ENCODE measurements at regions not wholly inside any gene's neighbourhood (a gene's known extent, or its start where the extent isn't known, plus 50 kb on each side); places are given as distances from the start of the nearest gene placed in this dataset.

DNA sequence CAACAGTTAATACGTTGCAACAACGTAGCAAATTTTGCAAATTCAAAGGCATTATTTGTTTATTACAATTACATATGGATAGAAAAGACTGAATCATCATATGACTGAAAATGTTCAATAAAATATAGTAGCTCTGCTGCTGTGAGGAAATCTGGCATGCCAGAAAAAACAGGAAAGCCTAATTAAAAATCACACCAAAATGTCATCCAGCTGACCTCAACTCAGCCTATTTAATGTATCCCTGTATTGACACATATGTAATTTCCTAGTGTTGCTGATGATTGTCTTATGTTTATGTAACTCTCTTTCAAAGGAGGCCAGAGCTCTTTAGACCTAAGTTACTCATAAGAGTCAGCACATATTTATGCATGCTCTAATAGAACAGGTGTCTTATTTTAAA, 495.0 kb downstream of the PCDH17 start:
- DNase-seq (ENCODE audit: low read depth in 1 of 2, low spot score in 1 of 2), result no peak
- no peak for TF ChIP-seq POLR2AphosphoS5 (IDR thresholded peaks at IDR 0.05; ENCODE audit: low read depth)
- TF ChIP-seq SPI1 (IDR thresholded peaks at IDR 0.05; ENCODE audit: borderline replicate concordance, low read depth), result no peak
- TF ChIP-seq GABPA (IDR thresholded peaks at IDR 0.05; ENCODE audit: low read depth), result no peak
- TF ChIP-seq, protein P1, sequence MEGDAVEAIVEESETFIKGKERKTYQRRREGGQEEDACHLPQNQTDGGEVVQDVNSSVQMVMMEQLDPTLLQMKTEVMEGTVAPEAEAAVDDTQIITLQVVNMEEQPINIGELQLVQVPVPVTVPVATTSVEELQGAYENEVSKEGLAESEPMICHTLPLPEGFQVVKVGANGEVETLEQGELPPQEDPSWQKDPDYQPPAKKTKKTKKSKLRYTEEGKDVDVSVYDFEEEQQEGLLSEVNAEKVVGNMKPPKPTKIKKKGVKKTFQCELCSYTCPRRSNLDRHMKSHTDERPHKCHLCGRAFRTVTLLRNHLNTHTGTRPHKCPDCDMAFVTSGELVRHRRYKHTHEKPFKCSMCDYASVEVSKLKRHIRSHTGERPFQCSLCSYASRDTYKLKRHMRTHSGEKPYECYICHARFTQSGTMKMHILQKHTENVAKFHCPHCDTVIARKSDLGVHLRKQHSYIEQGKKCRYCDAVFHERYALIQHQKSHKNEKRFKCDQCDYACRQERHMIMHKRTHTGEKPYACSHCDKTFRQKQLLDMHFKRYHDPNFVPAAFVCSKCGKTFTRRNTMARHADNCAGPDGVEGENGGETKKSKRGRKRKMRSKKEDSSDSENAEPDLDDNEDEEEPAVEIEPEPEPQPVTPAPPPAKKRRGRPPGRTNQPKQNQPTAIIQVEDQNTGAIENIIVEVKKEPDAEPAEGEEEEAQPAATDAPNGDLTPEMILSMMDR (IDR thresholded peaks at IDR 0.05; ENCODE audit: insufficient read depth, low read length), result no peak
- TF ChIP-seq, protein P2, sequence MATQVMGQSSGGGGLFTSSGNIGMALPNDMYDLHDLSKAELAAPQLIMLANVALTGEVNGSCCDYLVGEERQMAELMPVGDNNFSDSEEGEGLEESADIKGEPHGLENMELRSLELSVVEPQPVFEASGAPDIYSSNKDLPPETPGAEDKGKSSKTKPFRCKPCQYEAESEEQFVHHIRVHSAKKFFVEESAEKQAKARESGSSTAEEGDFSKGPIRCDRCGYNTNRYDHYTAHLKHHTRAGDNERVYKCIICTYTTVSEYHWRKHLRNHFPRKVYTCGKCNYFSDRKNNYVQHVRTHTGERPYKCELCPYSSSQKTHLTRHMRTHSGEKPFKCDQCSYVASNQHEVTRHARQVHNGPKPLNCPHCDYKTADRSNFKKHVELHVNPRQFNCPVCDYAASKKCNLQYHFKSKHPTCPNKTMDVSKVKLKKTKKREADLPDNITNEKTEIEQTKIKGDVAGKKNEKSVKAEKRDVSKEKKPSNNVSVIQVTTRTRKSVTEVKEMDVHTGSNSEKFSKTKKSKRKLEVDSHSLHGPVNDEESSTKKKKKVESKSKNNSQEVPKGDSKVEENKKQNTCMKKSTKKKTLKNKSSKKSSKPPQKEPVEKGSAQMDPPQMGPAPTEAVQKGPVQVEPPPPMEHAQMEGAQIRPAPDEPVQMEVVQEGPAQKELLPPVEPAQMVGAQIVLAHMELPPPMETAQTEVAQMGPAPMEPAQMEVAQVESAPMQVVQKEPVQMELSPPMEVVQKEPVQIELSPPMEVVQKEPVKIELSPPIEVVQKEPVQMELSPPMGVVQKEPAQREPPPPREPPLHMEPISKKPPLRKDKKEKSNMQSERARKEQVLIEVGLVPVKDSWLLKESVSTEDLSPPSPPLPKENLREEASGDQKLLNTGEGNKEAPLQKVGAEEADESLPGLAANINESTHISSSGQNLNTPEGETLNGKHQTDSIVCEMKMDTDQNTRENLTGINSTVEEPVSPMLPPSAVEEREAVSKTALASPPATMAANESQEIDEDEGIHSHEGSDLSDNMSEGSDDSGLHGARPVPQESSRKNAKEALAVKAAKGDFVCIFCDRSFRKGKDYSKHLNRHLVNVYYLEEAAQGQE (IDR thresholded peaks at IDR 0.05; ENCODE audit: insufficient replicate concordance, low read depth), result no peak
- Histone ChIP-seq H3K4me3 (replicated peaks; ENCODE audit: insufficient read depth, low read length) (no peak overlapping the region), H3K27me3 (ENCODE audit: insufficient read depth, poor library complexity, severe bottlenecking) (no peaks in the 10 kb centered on the region), H3K27ac (replicated peaks) (no peak overlapping the region)

DNA sequence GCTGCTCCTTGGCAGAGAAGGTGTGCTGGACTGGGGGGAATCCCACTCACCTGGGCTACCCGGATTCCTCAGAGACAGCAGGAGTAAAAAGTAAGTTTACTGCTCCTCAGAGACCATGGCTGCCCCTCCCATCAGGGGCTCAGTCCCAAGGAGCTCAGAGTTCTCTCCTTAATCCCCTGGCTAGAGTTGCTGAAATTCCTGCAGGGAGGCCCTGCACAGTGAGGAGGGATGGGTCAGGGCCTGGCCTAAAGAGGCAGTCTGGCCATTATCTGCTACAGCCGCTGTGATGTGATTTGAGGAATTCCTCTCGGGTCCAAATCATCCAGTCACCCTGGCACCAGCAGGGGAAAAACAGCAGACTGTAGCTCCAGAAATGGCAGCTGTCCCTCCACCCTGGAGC, 502.5 kb downstream of the PCDH17 start:
- TF ChIP-seq, protein P2 (IDR thresholded peaks at IDR 0.05; ENCODE audit: insufficient replicate concordance, low read depth), result no peak
- TF ChIP-seq, protein P1 (IDR thresholded peaks at IDR 0.05; ENCODE audit: insufficient read depth, low read length), result no peak
- TF ChIP-seq SPI1 (IDR thresholded peaks at IDR 0.05; ENCODE audit: borderline replicate concordance, low read depth) (no peak), POLR2AphosphoS5 (IDR thresholded peaks at IDR 0.05; ENCODE audit: low read depth) (no peak), GABPA (IDR thresholded peaks at IDR 0.05; ENCODE audit: low read depth) (no peak)
- DNase-seq (ENCODE audit: low read depth in 1 of 2, low spot score in 1 of 2), result no peak
- H3K27me3 ChIP-seq (ENCODE audit: insufficient read depth, poor library complexity, severe bottlenecking), result no peaks in the 10 kb centered on the region
- H3K4me3 ChIP-seq (replicated peaks; ENCODE audit: insufficient read depth, low read length), result no peak overlapping the region
- H3K27ac ChIP-seq (replicated peaks), result no peak overlapping the region

DNA sequence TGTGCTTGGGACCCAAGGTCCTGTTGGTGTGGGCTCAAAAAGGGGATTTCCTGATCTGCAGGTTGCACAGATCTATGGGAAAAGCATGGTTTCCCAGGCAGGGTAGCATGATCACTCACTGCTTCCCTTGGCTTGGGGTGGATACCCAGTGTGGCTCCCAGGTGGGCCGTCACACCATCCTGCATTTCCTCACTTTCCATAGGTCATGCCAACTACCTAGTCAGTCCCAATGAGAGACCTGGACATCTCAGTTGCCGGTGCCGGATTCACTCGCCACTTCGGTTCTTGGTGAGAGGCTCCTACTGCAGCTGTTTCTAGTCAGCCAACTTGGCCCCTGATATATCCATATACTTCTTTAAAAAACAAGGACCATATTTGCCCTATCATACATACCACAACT, 503.0 kb downstream of the PCDH17 start:
- no peak for TF ChIP-seq POLR2AphosphoS5 (IDR thresholded peaks at IDR 0.05; ENCODE audit: low read depth)
- TF ChIP-seq, protein P1 (IDR thresholded peaks at IDR 0.05; ENCODE audit: insufficient read depth, low read length), result no peak
- no peak for TF ChIP-seq SPI1 (IDR thresholded peaks at IDR 0.05; ENCODE audit: borderline replicate concordance, low read depth)
- TF ChIP-seq, protein P2 (IDR thresholded peaks at IDR 0.05; ENCODE audit: insufficient replicate concordance, low read depth), result no peak
- TF ChIP-seq GABPA (IDR thresholded peaks at IDR 0.05; ENCODE audit: low read depth), result no peak
- Histone ChIP-seq H3K4me3 (replicated peaks; ENCODE audit: insufficient read depth, low read length) (no peak overlapping the region), H3K27me3 (ENCODE audit: insufficient read depth, poor library complexity, severe bottlenecking) (no peaks in the 10 kb centered on the region), H3K27ac (replicated peaks) (no peak overlapping the region)
- DNase-seq (ENCODE audit: low read depth in 1 of 2, low spot score in 1 of 2), result no peak

Data from HL-60 (cell line).